ENCODE measurements at regions not wholly inside any gene's neighbourhood (a gene's known extent, or its start where the extent isn't known, plus 50 kb on each side); places are given as distances from the start of the nearest gene placed in this dataset.
"Not testable (repeated sequence)": the region's sequence is repeated elsewhere in the genome, so short reads cannot be mapped to it uniquely, and the experiment has no call there.

DNA sequence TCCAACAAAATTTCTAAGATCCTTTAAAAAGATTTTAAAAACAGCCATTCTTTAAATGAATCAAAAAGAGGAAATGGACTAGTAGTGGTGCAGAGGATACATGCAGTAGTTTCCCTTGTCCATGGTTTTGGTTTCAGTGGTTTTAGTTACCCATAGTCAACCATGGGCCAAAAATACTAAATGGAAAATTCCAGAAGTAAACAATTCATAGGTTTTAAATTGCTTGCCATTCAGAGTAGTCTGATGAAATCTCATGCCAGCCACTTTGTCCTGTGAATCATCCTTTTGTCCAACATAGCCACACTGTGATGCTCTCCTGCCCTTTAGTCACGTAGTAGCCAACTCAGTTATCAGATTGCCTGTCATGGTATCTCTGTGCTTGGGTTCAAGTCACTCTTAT is 286.1 kb downstream of the ANXA1 start:
- TF ChIP-seq, protein P1, sequence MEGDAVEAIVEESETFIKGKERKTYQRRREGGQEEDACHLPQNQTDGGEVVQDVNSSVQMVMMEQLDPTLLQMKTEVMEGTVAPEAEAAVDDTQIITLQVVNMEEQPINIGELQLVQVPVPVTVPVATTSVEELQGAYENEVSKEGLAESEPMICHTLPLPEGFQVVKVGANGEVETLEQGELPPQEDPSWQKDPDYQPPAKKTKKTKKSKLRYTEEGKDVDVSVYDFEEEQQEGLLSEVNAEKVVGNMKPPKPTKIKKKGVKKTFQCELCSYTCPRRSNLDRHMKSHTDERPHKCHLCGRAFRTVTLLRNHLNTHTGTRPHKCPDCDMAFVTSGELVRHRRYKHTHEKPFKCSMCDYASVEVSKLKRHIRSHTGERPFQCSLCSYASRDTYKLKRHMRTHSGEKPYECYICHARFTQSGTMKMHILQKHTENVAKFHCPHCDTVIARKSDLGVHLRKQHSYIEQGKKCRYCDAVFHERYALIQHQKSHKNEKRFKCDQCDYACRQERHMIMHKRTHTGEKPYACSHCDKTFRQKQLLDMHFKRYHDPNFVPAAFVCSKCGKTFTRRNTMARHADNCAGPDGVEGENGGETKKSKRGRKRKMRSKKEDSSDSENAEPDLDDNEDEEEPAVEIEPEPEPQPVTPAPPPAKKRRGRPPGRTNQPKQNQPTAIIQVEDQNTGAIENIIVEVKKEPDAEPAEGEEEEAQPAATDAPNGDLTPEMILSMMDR (IDR thresholded peaks at IDR 0.05; ENCODE audit: borderline replicate concordance, extremely low read depth, low read length, poor library complexity, severe bottlenecking), result no peak
- no peak for TF ChIP-seq EZH2 (IDR thresholded peaks at IDR 0.05; ENCODE audit: borderline replicate concordance, low read depth, low read length, severe bottlenecking)
- Histone ChIP-seq H3K4me1 (ENCODE audit: insufficient read depth, low read length) (no peaks in the 10 kb centered on the region), H3K36me3 (ENCODE audit: insufficient read depth, low read length) (no peaks in the 10 kb centered on the region), H3K27me3 (ENCODE audit: insufficient read depth, low read length, poor library complexity) (no peaks in the 10 kb centered on the region), H3K4me3 (ENCODE audit: low read depth in 1 of 2, low read length in 2 of 2) (no peak overlapping the region), H4K20me1 (ENCODE audit: insufficient read depth, low read length) (no peaks in the 10 kb centered on the region), H3K4me2 (ENCODE audit: insufficient read depth, low read length) (no peak overlapping the region), H2AFZ (ENCODE audit: low read depth, low read length) (no peak overlapping the region), H3K79me2 (ENCODE audit: insufficient read depth, low read length) (no peaks in the 10 kb centered on the region), H3K27ac (ENCODE audit: low read length) (no peak overlapping the region), H3K9ac (ENCODE audit: low read depth, low read length) (no peak overlapping the region), H3K9me3 (ENCODE audit: insufficient read depth, low read length, severe bottlenecking) (no peaks in the 10 kb centered on the region)
- DNase-seq, result no peak
- ATAC-seq (ENCODE audit: insufficient read depth, low read depth), result no peak

DNA sequence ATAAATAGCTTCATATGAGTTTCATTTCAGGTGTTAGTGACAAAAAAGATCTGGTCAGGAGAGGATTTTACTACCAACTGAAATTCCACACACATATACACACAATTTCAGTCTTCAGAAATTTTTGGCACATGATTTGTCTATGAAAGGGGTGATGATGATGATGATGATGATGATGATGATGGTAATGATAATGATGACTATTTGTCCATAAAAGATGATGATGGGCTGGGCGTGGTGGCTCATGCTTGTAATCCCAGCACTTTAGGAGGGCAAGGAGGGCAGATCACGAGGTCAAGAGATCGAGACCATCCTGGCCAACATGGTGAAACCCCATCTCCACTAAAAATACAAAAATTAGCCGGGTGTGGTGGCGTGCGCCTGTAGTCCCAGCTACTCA is 288.2 kb downstream of the ANXA1 start:
- not testable (repeated sequence) for H3K4me3 ChIP-seq (ENCODE audit: low read depth in 1 of 2, low read length in 2 of 2); ATAC-seq (ENCODE audit: insufficient read depth, low read depth); H3K27me3 ChIP-seq (ENCODE audit: insufficient read depth, low read length, poor library complexity); H3K9me3 ChIP-seq (ENCODE audit: insufficient read depth, low read length, severe bottlenecking); H3K4me2 ChIP-seq (ENCODE audit: insufficient read depth, low read length); H4K20me1 ChIP-seq (ENCODE audit: insufficient read depth, low read length); H3K9ac ChIP-seq (ENCODE audit: low read depth, low read length); H3K79me2 ChIP-seq (ENCODE audit: insufficient read depth, low read length); H2AFZ ChIP-seq (ENCODE audit: low read depth, low read length); H3K4me1 ChIP-seq (ENCODE audit: insufficient read depth, low read length); H3K36me3 ChIP-seq (ENCODE audit: insufficient read depth, low read length); H3K27ac ChIP-seq (ENCODE audit: low read length); DNase-seq

GRCh38 chr9:73441223-73441622 is 289.6 kb downstream of the ANXA1 start:
- no peak overlapping the region for H3K4me3 ChIP-seq (ENCODE audit: low read depth in 1 of 2, low read length in 2 of 2)
- DNase-seq (no peak), ATAC-seq (ENCODE audit: insufficient read depth, low read depth) (no peak)
- no peaks in the 10 kb centered on the region for H3K9me3 ChIP-seq (ENCODE audit: insufficient read depth, low read length, severe bottlenecking)
- H3K4me2 ChIP-seq (ENCODE audit: insufficient read depth, low read length), result no peak overlapping the region
- no peaks in the 10 kb centered on the region for H3K79me2 ChIP-seq (ENCODE audit: insufficient read depth, low read length)
- H2AFZ ChIP-seq (ENCODE audit: low read depth, low read length), result no peak overlapping the region
- H3K27me3 ChIP-seq (ENCODE audit: insufficient read depth, low read length, poor library complexity), result no peaks in the 10 kb centered on the region
- H3K27ac ChIP-seq (ENCODE audit: low read length), result no peak overlapping the region
- no peak overlapping the region for H3K9ac ChIP-seq (ENCODE audit: low read depth, low read length)
- H3K36me3 ChIP-seq (ENCODE audit: insufficient read depth, low read length), result no peaks in the 10 kb centered on the region
- H3K4me1 ChIP-seq (ENCODE audit: insufficient read depth, low read length), result no peaks in the 10 kb centered on the region
- TF ChIP-seq, protein P1 (IDR thresholded peaks at IDR 0.05; ENCODE audit: borderline replicate concordance, extremely low read depth, low read length, poor library complexity, severe bottlenecking), result no peak
- TF ChIP-seq EZH2 (IDR thresholded peaks at IDR 0.05; ENCODE audit: borderline replicate concordance, low read depth, low read length, severe bottlenecking), result no peak
- H4K20me1 ChIP-seq (ENCODE audit: insufficient read depth, low read length), result no peaks in the 10 kb centered on the region

GRCh38 chr9:73441890-73442818 is 290.5 kb downstream of the ANXA1 start:
- no peak overlapping the region for H3K27ac ChIP-seq (ENCODE audit: low read length)

More at GRCh38 chr9:73441890-73442818, 290.5 kb downstream of the ANXA1 start:
- Histone ChIP-seq H3K4me2 (ENCODE audit: insufficient read depth, low read length) (no peak overlapping the region), H3K79me2 (ENCODE audit: insufficient read depth, low read length) (no peaks in the 10 kb centered on the region), H3K4me1 (ENCODE audit: insufficient read depth, low read length) (no peaks in the 10 kb centered on the region), H3K27me3 (ENCODE audit: insufficient read depth, low read length, poor library complexity) (no peaks in the 10 kb centered on the region), H4K20me1 (ENCODE audit: insufficient read depth, low read length) (no peaks in the 10 kb centered on the region), H3K36me3 (ENCODE audit: insufficient read depth, low read length) (no peaks in the 10 kb centered on the region), H3K9ac (ENCODE audit: low read depth, low read length) (no peak overlapping the region), H2AFZ (ENCODE audit: low read depth, low read length) (no peak overlapping the region), H3K4me3 (ENCODE audit: low read depth in 1 of 2, low read length in 2 of 2) (no peak overlapping the region), H3K9me3 (ENCODE audit: insufficient read depth, low read length, severe bottlenecking) (no peaks in the 10 kb centered on the region)
- ATAC-seq (ENCODE audit: insufficient read depth, low read depth), result no peak
- no peak for DNase-seq
- TF ChIP-seq EZH2 (IDR thresholded peaks at IDR 0.05; ENCODE audit: borderline replicate concordance, low read depth, low read length, severe bottlenecking), result no peak
- TF ChIP-seq, protein P1 (IDR thresholded peaks at IDR 0.05; ENCODE audit: borderline replicate concordance, extremely low read depth, low read length, poor library complexity, severe bottlenecking), result no peak
